A549 (cell line): ENCODE measurements at regions not wholly inside any gene's neighbourhood (a gene's known extent, or its start where the extent isn't known, plus 50 kb on each side); places are given as distances from the start of the nearest gene placed in this dataset.

Experiments
- ATAC-seq, 2 experiments: fragments of 200-7000 bp in 1 of 2; fragments of >200 bp in 1 of 2; cut with Nextera tagmentation in 1 of 2; cut with Tn5 transposase in 1 of 2; 3 replicates each; pipeline versions ENCODE4 v1.8.0 to v1.9.1; 2018 to 2020; ENCODE audit warnings: mild to moderate bottlenecking in 1 of 2, moderate library complexity in 1 of 2
- CTCF ChIA-PET: fragments of 300-600 bp; sonication (Branson Sonifier 250); formaldehyde crosslinking; extraction: SDS; loops from one replicate; lab custom pipeline; 2021; ENCODE audit warnings: antibody characterized with exemption, inconsistent platforms; lab: Yijun Ruan, JAX
- POLR2A ChIA-PET: fragments of 350-600 bp; formaldehyde crosslinking; extraction: SDS; loops from one replicate; lab custom pipeline; 2021; ENCODE audit warnings: antibody characterized with exemption, inconsistent platforms; lab: Yijun Ruan, JAX
- DNase-seq, 2 experiments: peaks; one replicate each; pipeline versions ENCODE4 v3.0.0 to v3.0.0-alpha.2; 2011 to 2016; ENCODE audit warnings: low read depth in 1 of 2, low spot score in 1 of 2
- FAIRE-seq: peaks from 2 replicates; lab custom pipeline; 2011; peaks lifted over from hg19 to GRCh38; lab: Jason Lieb, UNC
- H3K27ac ChIP-seq, 2 experiments: fragments of >200 bp; sonication (Bioruptor Twin); formaldehyde crosslinking; 3 replicates each; pipeline ENCODE4 v1.5.1; 2016 to 2017
- H3K4me1 ChIP-seq: fragments of >200 bp; sonication (Bioruptor Twin); formaldehyde crosslinking; 3 replicates; pipeline ENCODE4 v1.6.1; 2016
- H3K4me2 ChIP-seq: fragments of >200 bp; sonication (Bioruptor Twin); formaldehyde crosslinking; 3 replicates; pipeline ENCODE4 v1.6.1; 2016
- H3K4me3 ChIP-seq: fragments of >200 bp; sonication (Bioruptor Twin); formaldehyde crosslinking; 3 replicates; pipeline ENCODE4 v1.5.1; 2016
- H3K9me3 ChIP-seq: fragments of >200 bp; sonication (Bioruptor Twin); formaldehyde crosslinking; 3 replicates; pipeline ENCODE4 v1.6.1; 2016
- BHLHE40 ChIP-seq: IDR thresholded peaks from 2 replicates; pipeline ENCODE4 v1.6.1; 2012; ENCODE audit warnings: low read depth, low read length, inconsistent platforms
- CBX8 ChIP-seq: fragments of 200-600 bp; sonication (generic); IDR thresholded peaks from 2 replicates; pipeline ENCODE4 v1.6.1; 2016
- CHD4 ChIP-seq: fragments of 200-600 bp; sonication (generic); IDR thresholded peaks from 2 replicates; pipeline ENCODE4 v1.6.1; 2016; ENCODE audit warnings: antibody characterized with exemption, mild to moderate bottlenecking, borderline replicate concordance
- E2F6 ChIP-seq: IDR thresholded peaks from 2 replicates; pipeline ENCODE4 v1.6.1; 2012; ENCODE audit warnings: low read depth, borderline replicate concordance
- EHMT2 ChIP-seq: fragments of 200-600 bp; sonication (generic); IDR thresholded peaks from 2 replicates; pipeline ENCODE4 v1.6.1; 2016; ENCODE audit warnings: antibody characterized with exemption, low read depth, mild to moderate bottlenecking, moderate library complexity
- EP300 ChIP-seq, 2 experiments: fragments of >200 bp; sonication (Bioruptor Twin); formaldehyde crosslinking; IDR thresholded peaks; 2 replicates in 1 of 2; 3 replicates in 1 of 2; pipeline ENCODE4 v1.6.1; 2016 to 2017
- ESRRA ChIP-seq: fragments of 150-350 bp; IDR thresholded peaks from 2 replicates; pipeline ENCODE4 v1.6.1; 2014; ENCODE audit warnings: mild to moderate bottlenecking, low read length, borderline replicate concordance
- FOSB ChIP-seq: fragments of 250-450 bp; sonication (Bioruptor Pico); IDR thresholded peaks from 2 replicates; pipeline ENCODE4 v1.5.0; 2020; ENCODE audit warnings: mild to moderate bottlenecking, moderate library complexity
- GATA3 ChIP-seq: IDR thresholded peaks from 2 replicates; pipeline ENCODE4 v1.6.1; 2012; ENCODE audit warnings: borderline replicate concordance
- HEYL ChIP-seq: fragments of 250-450 bp; sonication (Bioruptor Pico); IDR thresholded peaks from 2 replicates; pipeline ENCODE4 v1.8.0; 2021; ENCODE audit warnings: mild to moderate bottlenecking, moderate library complexity
- HOXA7 ChIP-seq: fragments of 250-450 bp; sonication (Bioruptor Pico); IDR thresholded peaks from 2 replicates; pipeline ENCODE4 v1.5.0; 2020; ENCODE audit warnings: mild to moderate bottlenecking, moderate library complexity
- JUN ChIP-seq, 2 experiments: fragments of >200 bp; sonication (Bioruptor Twin); formaldehyde crosslinking; IDR thresholded peaks; 2 replicates in 1 of 2; 3 replicates in 1 of 2; pipeline ENCODE4 v1.6.1; 2016 to 2017
- JUNB ChIP-seq: fragments of >200 bp; sonication (Bioruptor Twin); formaldehyde crosslinking; IDR thresholded peaks from 2 replicates; pipeline ENCODE4 v1.6.1; 2016
- KDM5A ChIP-seq: fragments of 200-600 bp; sonication (generic); IDR thresholded peaks from 2 replicates; pipeline ENCODE4 v1.6.1; 2016; ENCODE audit warnings: antibody characterized with exemption, mild to moderate bottlenecking
- MYC ChIP-seq: IDR thresholded peaks from 2 replicates; pipeline ENCODE4 v1.6.1; 2012; ENCODE audit warnings: mild to moderate bottlenecking, inconsistent platforms, low read length, improper control_type of control experiment, borderline replicate concordance
- NPAS2 ChIP-seq: fragments of 250-450 bp; sonication (Bioruptor Pico); IDR thresholded peaks from 2 replicates; pipeline ENCODE4 v1.8.0; 2022; ENCODE audit warnings: mild to moderate bottlenecking, moderate library complexity, borderline replicate concordance
- POLR2AphosphoS2 ChIP-seq: conservative IDR thresholded peaks from 2 replicates; pipeline ENCODE4 v1.6.1; 2012; ENCODE audit warnings: low read length, improper control_type of control experiment, inconsistent platforms
- RAD21 ChIP-seq, 2 experiments: fragments of >200 bp in 1 of 2; sonication (Bioruptor Twin) in 1 of 2; formaldehyde crosslinking in 1 of 2; IDR thresholded peaks in 1 of 2; conservative IDR thresholded peaks in 1 of 2; 2 replicates in 1 of 2; 3 replicates in 1 of 2; pipeline ENCODE4 v1.6.1; 2012 to 2018; ENCODE audit warnings: inconsistent platforms in 1 of 2
- RARB ChIP-seq: fragments of 250-450 bp; sonication (Bioruptor Pico); IDR thresholded peaks from 2 replicates; pipeline ENCODE4 v1.8.0; 2021; ENCODE audit warnings: mild to moderate bottlenecking, moderate library complexity
- SMC3 ChIP-seq: fragments of >200 bp; sonication (Bioruptor Twin); formaldehyde crosslinking; IDR thresholded peaks from 3 replicates; pipeline ENCODE4 v1.6.1; 2018; ENCODE audit warnings: inconsistent platforms
- USF2 ChIP-seq: fragments of 450-650 bp; IDR thresholded peaks from 2 replicates; pipeline ENCODE4 v1.6.1; 2014; ENCODE audit warnings: antibody characterized with exemption
- ZC3H11A ChIP-seq: fragments of 450-650 bp; IDR thresholded peaks from 2 replicates; pipeline ENCODE4 v1.6.1; 2014; ENCODE audit warnings: antibody characterized with exemption, mild to moderate bottlenecking
- ZFP36 ChIP-seq: fragments of 450-650 bp; IDR thresholded peaks from 2 replicates; pipeline ENCODE4 v1.6.1; 2014; ENCODE audit warnings: borderline replicate concordance; ENCODE audit not compliant: partially characterized antibody
- ZNF302 ChIP-seq: fragments of 250-450 bp; sonication (Bioruptor Pico); IDR thresholded peaks from 2 replicates; pipeline ENCODE4 v1.9.0; 2021; ENCODE audit warnings: inconsistent platforms, mild to moderate bottlenecking, moderate library complexity
- WGBS: methylation state at CpG from one replicate; pipeline ENCODE4 v1.1.6; 2017; ENCODE audit errors: missing lambda C conversion rate; 5-methylcytosine and 5-hydroxymethylcytosine counted together
- TF ChIP-seq, protein P1 (sequence below): fragments of 250-450 bp; sonication (Bioruptor Pico); IDR thresholded peaks from 2 replicates; pipeline ENCODE4 v1.5.0; 2021; ENCODE audit warnings: mild to moderate bottlenecking, moderate library complexity, borderline replicate concordance
- TF ChIP-seq, protein P2 (sequence below): IDR thresholded peaks from 2 replicates; pipeline ENCODE4 v1.6.1; 2012
- TF ChIP-seq, protein P3 (sequence below): fragments of >200 bp; sonication (Bioruptor Twin); formaldehyde crosslinking; IDR thresholded peaks from 2 replicates; pipeline ENCODE4 v1.6.1; 2016

GRCh38 chr7:20988340-20988739 is 201.7 kb upstream of the SP8 start (continued):
- TF ChIP-seq BHLHE40 (no peak), NPAS2 (CRISPR knock-in tag) (no peak), CBX8 (no peak)
- TF ChIP-seq, protein P1, sequence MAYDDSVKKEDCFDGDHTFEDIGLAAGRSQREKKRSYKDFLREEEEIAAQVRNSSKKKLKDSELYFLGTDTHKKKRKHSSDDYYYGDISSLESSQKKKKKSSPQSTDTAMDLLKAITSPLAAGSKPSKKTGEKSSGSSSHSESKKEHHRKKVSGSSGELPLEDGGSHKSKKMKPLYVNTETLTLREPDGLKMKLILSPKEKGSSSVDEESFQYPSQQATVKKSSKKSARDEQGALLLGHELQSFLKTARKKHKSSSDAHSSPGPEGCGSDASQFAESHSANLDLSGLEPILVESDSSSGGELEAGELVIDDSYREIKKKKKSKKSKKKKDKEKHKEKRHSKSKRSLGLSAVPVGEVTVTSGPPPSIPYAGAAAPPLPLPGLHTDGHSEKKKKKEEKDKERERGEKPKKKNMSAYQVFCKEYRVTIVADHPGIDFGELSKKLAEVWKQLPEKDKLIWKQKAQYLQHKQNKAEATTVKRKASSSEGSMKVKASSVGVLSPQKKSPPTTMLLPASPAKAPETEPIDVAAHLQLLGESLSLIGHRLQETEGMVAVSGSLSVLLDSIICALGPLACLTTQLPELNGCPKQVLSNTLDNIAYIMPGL (CRISPR knock-in tag), result no peak

- H3K27ac ChIP-seq, result no peak overlapping the region
- ATAC-seq (no peak), FAIRE-seq (no peak)
- no peak overlapping the region for H3K4me2 ChIP-seq
- TF ChIP-seq ZNF302 (CRISPR knock-in tag) (no peak), KDM5A (no peak), HEYL (CRISPR knock-in tag) (no peak), HOXA7 (no peak), POLR2AphosphoS2 (no peak), E2F6 (no peak), JUN (IDR thresholded peaks at IDR 0.05) (no peak), GATA3 (no peak), RAD21 (conservative IDR thresholded peaks at IDR 0.05 in 1 of 2, IDR thresholded peaks at IDR 0.05 in 1 of 2) (no peak)
- TF ChIP-seq, protein P2, sequence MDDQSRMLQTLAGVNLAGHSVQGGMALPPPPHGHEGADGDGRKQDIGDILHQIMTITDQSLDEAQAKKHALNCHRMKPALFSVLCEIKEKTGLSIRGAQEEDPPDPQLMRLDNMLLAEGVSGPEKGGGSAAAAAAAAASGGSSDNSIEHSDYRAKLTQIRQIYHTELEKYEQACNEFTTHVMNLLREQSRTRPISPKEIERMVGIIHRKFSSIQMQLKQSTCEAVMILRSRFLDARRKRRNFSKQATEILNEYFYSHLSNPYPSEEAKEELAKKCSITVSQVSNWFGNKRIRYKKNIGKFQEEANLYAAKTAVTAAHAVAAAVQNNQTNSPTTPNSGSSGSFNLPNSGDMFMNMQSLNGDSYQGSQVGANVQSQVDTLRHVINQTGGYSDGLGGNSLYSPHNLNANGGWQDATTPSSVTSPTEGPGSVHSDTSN, result no peak
- TF ChIP-seq, all 56 proteins: peak for 0
- ChIA-PET POLR2A (no interaction called here), CTCF (no interaction called here)
- H3K4me3 ChIP-seq, result no peak overlapping the region
- DNase-seq, result no peak
- no peaks in the 10 kb centered on the region; the same call in 2 of the 3 replicates for H3K9me3 ChIP-seq
- no peaks in the 10 kb centered on the region for H3K4me1 ChIP-seq
These were observed 204.9 kb upstream of the SP8 start for GRCh38 chr7:20991544-20991943.

DNA sequence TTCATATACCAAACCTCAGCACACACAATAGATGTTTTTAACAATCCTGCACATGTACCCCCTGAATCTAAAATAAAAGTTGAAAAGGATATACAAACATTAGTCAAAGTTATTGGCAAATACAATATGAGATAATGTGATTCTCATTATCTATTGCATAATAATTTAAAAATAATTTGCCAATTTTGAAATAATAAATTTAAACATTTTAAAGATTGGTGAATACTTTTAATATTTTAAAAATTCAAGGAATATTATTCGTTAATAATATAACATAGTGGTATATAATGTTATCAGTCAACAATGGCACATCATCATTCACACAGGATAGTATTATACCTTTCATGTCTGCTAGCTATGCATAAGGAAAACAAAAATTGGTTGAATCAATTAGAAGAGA is 207.0 kb upstream of the SP8 start:
- TF ChIP-seq ESRRA, result no peak
- TF ChIP-seq JUNB, result no peak
- no peak for TF ChIP-seq ZFP36
- TF ChIP-seq USF2, result no peak
- no peak for TF ChIP-seq MYC
- no peak for TF ChIP-seq RARB (CRISPR knock-in tag)
- TF ChIP-seq EP300 (IDR thresholded peaks at IDR 0.05), result no peak
- no peak for TF ChIP-seq FOSB
- TF ChIP-seq, protein P3, sequence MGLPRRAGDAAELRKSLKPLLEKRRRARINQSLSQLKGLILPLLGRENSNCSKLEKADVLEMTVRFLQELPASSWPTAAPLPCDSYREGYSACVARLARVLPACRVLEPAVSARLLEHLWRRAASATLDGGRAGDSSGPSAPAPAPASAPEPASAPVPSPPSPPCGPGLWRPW, result no peak
- TF ChIP-seq, protein P1 (CRISPR knock-in tag), result no peak
- TF ChIP-seq ZC3H11A, result no peak
- TF ChIP-seq SMC3, result no peak
- TF ChIP-seq EHMT2, result no peak
- TF ChIP-seq CHD4, result no peak
- Histone ChIP-seq H3K4me2 (no peak overlapping the region), H3K4me3 (no peak overlapping the region), H3K27ac (no peak overlapping the region), H3K9me3 (no peaks in the 10 kb centered on the region; the same call in 2 of the 3 replicates), H3K4me1 (no peaks in the 10 kb centered on the region)
- ATAC-seq (no peak), FAIRE-seq (no peak), DNase-seq (no peak)
- POLR2A ChIA-PET, result no interaction called here
- 0% methylated on average over 1 of the region's 1 CpG for WGBS
- CTCF ChIA-PET, result interaction anchor here (0.8 kb wide), 1 partner anchor 31 kb away, joined by 3 read pairs; no protein-coding TSS in a partner anchor
